ENCODE measurements at regions not wholly inside any gene's neighbourhood (a gene's known extent, or its start where the extent isn't known, plus 50 kb on each side); places are given as distances from the start of the nearest gene placed in this dataset.

GRCh38 chr6:170080828-170081371 lies 210.0 kb downstream of the DLL1 start:
- no peak overlapping the region for H3K27ac Mint-ChIP-seq
- H3K36me3 Mint-ChIP-seq (ENCODE audit: insufficient read depth): peaks cover 2% of the 10 kb centered on the region
- H3K27me3 Mint-ChIP-seq: peaks cover 14% of the 10 kb centered on the region
- no peak overlapping the region for H3K4me3 Mint-ChIP-seq (ENCODE audit: low read depth)
- no peak for TF ChIP-seq CTCF (IDR thresholded peaks at IDR 0.05; ENCODE audit: unreplicated experiment)
- peaks cover 5% of the 10 kb centered on the region for H3K4me1 Mint-ChIP-seq (ENCODE audit: low read depth)
- DNase-seq (ENCODE audit: low spot score, unreplicated experiment): no peak
- H3K9me3 Mint-ChIP-seq (ENCODE audit: low read depth): peaks cover 5% of the 10 kb centered on the region

- peaks cover 13% of the 10 kb centered on the region for H3K27me3 Mint-ChIP-seq
- H3K27ac Mint-ChIP-seq: no peak overlapping the region
- H3K4me1 Mint-ChIP-seq (ENCODE audit: low read depth): peaks cover 5% of the 10 kb centered on the region
- no peak for DNase-seq (ENCODE audit: low spot score, unreplicated experiment)
- peaks cover 2% of the 10 kb centered on the region for H3K36me3 Mint-ChIP-seq (ENCODE audit: insufficient read depth)
- peaks cover 5% of the 10 kb centered on the region for H3K9me3 Mint-ChIP-seq (ENCODE audit: low read depth)
- H3K4me3 Mint-ChIP-seq (ENCODE audit: low read depth): no peak overlapping the region
- TF ChIP-seq CTCF (IDR thresholded peaks at IDR 0.05; ENCODE audit: unreplicated experiment): no peak
Measured at GRCh38 chr6:170080169-170080827, 210.6 kb downstream of the DLL1 start.

GRCh38 chr6:170076466-170077165 lies 214.3 kb downstream of the DLL1 start:
- Mint-ChIP-seq H3K4me3 (ENCODE audit: low read depth) (no peak overlapping the region), H3K9me3 (ENCODE audit: low read depth) (peaks cover 5% of the 10 kb centered on the region), H3K27me3 (no peaks in the 10 kb centered on the region), H3K4me1 (ENCODE audit: low read depth) (peaks cover 3% of the 10 kb centered on the region), H3K27ac (no peak overlapping the region), H3K36me3 (ENCODE audit: insufficient read depth) (peaks cover 2% of the 10 kb centered on the region)
- TF ChIP-seq CTCF (IDR thresholded peaks at IDR 0.05; ENCODE audit: unreplicated experiment): no peak
- no peak for DNase-seq (ENCODE audit: low spot score, unreplicated experiment)

- no peak overlapping the region for H3K4me3 Mint-ChIP-seq (ENCODE audit: low read depth)
- peaks cover 1% of the 10 kb centered on the region for H3K4me1 Mint-ChIP-seq (ENCODE audit: low read depth)
- no peak for TF ChIP-seq CTCF (IDR thresholded peaks at IDR 0.05; ENCODE audit: unreplicated experiment)
- peaks cover 5% of the 10 kb centered on the region for H3K9me3 Mint-ChIP-seq (ENCODE audit: low read depth)
- DNase-seq (ENCODE audit: low spot score, unreplicated experiment): no peak
- H3K36me3 Mint-ChIP-seq (ENCODE audit: insufficient read depth): peaks cover 2% of the 10 kb centered on the region
- H3K27ac Mint-ChIP-seq: peak overlapping the region; percentile 73
- no peaks in the 10 kb centered on the region for H3K27me3 Mint-ChIP-seq
Measured at GRCh38 chr6:170075659-170076223, 215.1 kb downstream of the DLL1 start.

- no peak overlapping the region for H3K4me3 Mint-ChIP-seq (ENCODE audit: low read depth)
- TF ChIP-seq CTCF (IDR thresholded peaks at IDR 0.05; ENCODE audit: unreplicated experiment): no peak
- peaks cover 11% of the 10 kb centered on the region for H3K9me3 Mint-ChIP-seq (ENCODE audit: low read depth)
- peaks cover 2% of the 10 kb centered on the region for H3K36me3 Mint-ChIP-seq (ENCODE audit: insufficient read depth)
- no peaks in the 10 kb centered on the region for H3K27me3 Mint-ChIP-seq
- H3K27ac Mint-ChIP-seq: no peak overlapping the region
- no peaks in the 10 kb centered on the region for H3K4me1 Mint-ChIP-seq (ENCODE audit: low read depth)
- no peak for DNase-seq (ENCODE audit: low spot score, unreplicated experiment)
Measured at GRCh38 chr6:170074907-170075306, 216.0 kb downstream of the DLL1 start.
